T-helper 1 cell treated with Interleukin-12 subunit alpha and Interleukin-12 subunit beta and Interleukin-4 antibody, amounts not matched to agents 30 ng/mL and 1 ng/mL, for 36 hours (primary cell): ENCODE measurements at regions not wholly inside any gene's neighbourhood (a gene's known extent, or its start where the extent isn't known, plus 50 kb on each side); places are given as distances from the start of the nearest gene placed in this dataset.
"Not testable (repeated sequence)": the region's sequence is repeated elsewhere in the genome, so short reads cannot be mapped to it uniquely, and the experiment has no call there.

Source experiments
- intact Hi-C: fragments of 100-400 bp; cut with micrococcal nuclease; formaldehyde crosslinking; loops from one replicate; pipeline ENCODE4 v1.15.1; 2024

GRCh38 chr2:65916785-65917295 is 484.4 kb upstream of the SPRED2 start:
- intact Hi-C loops, result no loop called here

DNA sequence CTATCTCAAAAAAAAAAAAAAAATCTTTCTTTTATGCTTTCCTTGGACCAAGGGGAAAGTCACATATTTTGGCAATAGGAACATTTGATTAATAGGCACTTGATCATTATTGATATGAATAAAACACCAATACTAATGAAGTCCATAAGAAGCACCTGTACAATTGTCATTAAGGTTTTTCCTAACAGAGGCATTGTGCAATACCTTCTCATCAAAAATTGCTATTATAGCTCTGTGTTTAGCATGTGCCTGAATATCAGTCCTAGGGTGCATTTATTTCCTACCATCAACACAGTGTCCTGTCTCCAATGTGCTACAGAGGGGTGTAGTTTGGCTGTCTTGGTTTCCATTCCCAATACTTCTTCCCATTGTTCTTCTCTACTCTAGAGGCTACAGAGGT is 483.8 kb upstream of the SPRED2 start:
- intact Hi-C loops, result no loop called here

- intact Hi-C loops, result no loop called here
Measured at GRCh38 chr2:65915273-65915672, 482.9 kb upstream of the SPRED2 start.

GRCh38 chr2:65914244-65914786 is 481.9 kb upstream of the SPRED2 start:
- intact Hi-C loops, result no loop called here

GRCh38 chr2:65913813-65914212 is 481.4 kb upstream of the SPRED2 start:
- intact Hi-C loops, result no loop called here

DNA sequence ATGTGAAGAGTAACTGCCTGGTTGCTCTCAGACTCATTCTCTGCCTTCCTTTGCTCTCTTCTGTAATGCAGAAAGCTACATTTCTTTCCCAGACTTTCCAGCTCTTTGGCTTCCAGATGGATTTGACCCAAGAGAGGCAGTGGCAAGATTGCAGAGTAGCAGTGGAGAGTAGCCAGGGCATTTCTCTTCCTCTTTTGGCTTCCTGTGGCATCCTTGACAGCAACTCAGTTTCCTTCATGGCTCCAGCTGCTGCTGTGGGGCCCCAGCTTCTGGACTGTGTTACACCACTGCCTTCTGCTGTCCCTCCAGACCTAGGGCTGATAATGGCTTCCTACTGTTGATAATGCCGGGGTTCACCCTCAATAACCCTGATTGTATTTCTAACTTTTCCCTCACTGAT is 469.4 kb upstream of the SPRED2 start:
- intact Hi-C loops, result no loop called here

- intact Hi-C loops, result no loop called here
Measured at GRCh38 chr2:65896446-65896845, 464.0 kb upstream of the SPRED2 start.

DNA sequence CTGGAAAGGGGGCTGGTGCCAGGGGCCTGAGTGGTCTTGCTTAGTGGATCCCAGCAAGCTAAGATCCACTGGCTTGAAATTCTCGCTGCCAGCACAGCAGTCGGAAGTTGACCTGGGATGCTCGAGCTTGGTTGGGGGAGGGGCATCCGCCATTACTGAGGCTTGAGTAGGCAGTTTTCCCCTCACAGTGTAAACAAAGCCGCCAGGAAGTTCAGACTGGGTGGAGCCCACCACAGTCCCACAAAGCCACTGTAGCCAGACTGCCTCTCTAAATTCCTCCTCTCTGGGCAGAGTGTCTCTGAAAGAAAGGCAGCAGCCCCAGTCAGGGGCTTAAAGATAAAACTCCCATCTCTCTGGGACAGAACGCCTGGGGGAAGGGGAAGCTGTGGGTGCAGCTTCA is 457.7 kb upstream of the SPRED2 start:
- intact Hi-C loops, result not testable (repeated sequence)

DNA sequence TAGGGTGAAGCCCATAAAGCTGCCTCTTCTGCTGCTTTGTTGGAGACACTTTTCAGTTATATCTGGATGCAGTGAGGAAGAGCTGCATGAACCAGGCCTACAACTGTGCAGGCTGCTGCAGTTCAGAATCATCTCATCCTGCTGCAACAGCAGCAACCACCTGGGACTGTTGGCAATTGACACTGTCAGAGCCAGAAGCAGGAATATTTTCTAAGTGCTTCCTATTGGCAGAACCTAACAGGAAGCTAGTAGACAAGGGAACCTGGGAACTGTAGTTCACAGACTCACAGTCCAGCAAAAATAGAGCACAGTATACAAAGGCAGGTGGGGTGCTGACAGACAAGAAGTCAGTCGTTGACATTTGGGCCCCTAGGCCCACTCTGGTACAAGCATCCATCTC is 452.9 kb upstream of the SPRED2 start:
- intact Hi-C loops, result no loop called here

GRCh38 chr2:65881592-65881991 is 449.2 kb upstream of the SPRED2 start:
- intact Hi-C loops, result no loop called here

DNA sequence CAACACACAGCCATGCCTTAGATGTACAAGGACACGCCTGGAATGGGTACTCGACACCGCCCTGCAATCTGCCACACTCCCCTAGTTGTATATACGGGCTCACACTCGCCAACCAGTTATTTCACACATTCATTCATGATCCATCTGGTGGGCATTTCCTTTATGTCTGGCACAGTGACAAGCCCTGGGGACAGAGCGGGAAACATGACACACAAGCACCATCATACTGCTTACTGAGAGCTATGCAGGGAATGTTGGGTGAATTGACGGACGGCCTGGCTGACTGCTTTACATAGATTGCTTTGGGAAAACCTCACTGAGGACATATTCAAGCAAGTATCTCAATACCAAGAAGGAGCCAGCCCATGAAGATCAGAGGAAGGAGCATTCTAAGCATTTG is 448.0 kb upstream of the SPRED2 start:
- intact Hi-C loops, result no loop called here

GRCh38 chr2:65878011-65878340 is 445.6 kb upstream of the SPRED2 start:
- intact Hi-C loops, result no loop called here

- intact Hi-C loops, result no loop called here
Measured at GRCh38 chr2:65877331-65878010, 445.1 kb upstream of the SPRED2 start.

DNA sequence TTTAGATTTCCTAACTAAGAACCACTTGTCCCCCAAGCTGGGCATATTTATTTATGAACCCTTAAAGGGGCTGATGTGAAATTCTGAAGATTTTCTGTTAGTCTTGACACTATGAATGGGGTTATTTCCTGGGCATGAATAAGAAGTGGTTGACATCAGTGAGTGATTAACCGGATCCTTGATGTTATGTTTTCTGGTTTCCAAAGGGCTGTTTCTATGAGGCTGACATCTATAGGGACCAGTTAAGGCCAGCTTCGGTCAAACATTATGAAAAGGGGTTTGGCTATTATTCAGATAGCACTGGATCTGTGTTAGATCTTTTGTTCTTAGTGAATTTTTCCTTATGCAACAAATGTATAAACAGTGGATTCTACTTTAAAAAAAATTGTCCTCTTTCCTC is 443.7 kb upstream of the SPRED2 start:
- intact Hi-C loops, result no loop called here

GRCh38 chr2:65870826-65871225 is 438.4 kb upstream of the SPRED2 start:
- intact Hi-C loops, result no loop called here

GRCh38 chr2:65869296-65869695 is 436.9 kb upstream of the SPRED2 start:
- intact Hi-C loops, result no loop called here

DNA sequence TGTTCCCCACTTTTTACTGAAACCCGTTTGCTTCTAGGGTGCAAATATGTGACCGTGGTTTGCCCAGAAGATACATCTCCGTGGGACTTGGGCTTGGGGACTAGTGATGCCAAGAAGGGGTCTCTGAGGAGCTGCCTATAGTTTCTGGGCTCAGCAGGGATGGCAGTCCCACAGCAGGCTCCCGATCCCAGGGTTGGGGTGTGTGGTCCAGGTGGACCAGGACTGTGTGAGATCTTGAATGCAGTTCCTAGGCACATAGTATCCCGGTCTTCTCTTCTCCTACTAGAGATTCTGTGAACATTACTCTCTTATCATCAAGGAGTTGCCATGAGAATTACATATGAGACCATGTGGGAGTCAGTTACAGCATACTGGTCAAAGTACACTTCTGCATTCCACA is 435.8 kb upstream of the SPRED2 start:
- intact Hi-C loops, result no loop called here

DNA sequence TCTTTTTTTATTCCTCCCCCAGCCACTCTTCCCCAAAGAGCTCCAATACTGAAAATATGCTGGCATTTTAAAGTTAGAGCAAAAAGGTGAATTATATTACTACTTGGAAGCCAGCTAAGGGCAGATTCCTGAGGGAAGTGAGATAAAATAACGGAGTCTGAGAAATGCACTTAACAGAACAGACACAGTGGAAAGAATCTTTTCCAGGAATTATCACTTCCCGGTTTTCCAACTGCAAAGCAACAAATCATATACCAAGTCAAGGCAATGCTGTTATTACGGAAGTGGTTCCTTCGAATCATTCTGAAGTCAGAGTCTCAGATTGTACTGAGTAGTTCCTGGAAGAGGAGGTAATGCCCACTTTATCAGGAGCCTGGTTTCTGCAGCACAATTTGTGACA is 435.0 kb upstream of the SPRED2 start:
- intact Hi-C loops, result no loop called here

- intact Hi-C loops, result no loop called here
Measured at GRCh38 chr2:65866148-65866547, 433.7 kb upstream of the SPRED2 start.

DNA sequence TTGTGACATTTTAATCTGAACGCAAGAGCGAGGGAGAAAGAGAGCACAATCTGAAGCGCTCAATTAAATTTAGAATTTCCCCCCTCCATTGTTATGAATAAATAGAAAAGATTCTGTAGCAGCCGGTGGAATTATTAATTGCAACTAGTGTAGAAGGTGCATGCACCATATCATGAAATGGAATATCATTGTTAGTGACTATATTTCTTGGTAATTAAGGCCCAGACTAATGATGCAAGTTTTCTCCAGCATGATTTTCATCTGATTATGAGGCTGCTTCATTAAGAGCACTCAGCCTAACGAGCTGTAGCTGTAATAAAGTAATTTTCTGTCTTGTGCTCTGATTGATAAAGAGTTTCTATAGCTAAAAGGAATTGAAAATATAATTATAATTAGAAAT is 432.2 kb upstream of the SPRED2 start:
- intact Hi-C loops, result no loop called here

- intact Hi-C loops, result no loop called here
Measured at GRCh38 chr2:65863713-65864112, 431.3 kb upstream of the SPRED2 start.

DNA sequence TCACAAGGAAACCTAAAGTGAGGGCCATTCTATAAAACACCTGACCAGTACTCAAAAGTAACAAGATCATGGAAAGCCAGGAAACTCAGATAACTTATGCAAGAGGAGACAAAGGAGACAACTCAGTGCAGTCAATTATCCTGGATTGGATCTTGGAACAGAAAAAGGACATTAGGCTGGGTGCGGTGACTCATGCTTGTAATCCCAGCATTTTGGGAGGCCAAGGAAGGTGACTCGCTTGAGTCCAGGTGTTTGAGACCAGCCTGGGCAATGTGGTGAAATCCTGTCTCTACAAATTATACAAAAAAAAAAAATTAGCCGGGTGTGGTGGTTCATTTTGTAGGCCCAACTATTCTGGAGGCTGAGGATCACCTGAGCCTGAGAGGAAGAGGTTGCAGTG is 424.5 kb upstream of the SPRED2 start:
- intact Hi-C loops, result no loop called here

DNA sequence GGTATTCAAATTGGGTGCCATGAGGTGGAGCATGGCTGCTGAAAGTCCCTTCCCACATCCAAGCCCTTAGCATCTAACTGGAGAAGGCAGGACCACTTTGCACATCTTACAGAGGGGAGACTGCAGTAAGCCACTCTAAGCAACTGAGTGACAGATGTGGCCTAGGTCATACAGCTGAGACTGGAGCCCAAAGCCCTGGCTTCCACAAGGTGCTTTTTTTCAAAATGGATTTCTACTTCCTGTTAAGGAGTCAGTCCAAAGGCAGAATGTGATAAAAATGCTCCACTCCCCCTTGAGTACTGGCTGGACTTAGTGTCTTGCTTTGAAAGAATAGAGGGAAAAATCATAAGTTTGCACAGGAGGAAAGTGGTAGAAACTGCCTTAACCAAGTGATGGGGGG is 424.0 kb upstream of the SPRED2 start:
- intact Hi-C loops, result no loop called here

- intact Hi-C loops, result no loop called here
Measured at GRCh38 chr2:65850695-65851094, 418.3 kb upstream of the SPRED2 start.
